NB4 (cell line): ENCODE measurements at regions not wholly inside any gene's neighbourhood (a gene's known extent, or its start where the extent isn't known, plus 50 kb on each side); places are given as distances from the start of the nearest gene placed in this dataset.

ENCODE experiments used
- MAX ChIP-seq: IDR thresholded peaks from 2 replicates; pipeline ENCODE4 v1.6.1; 2011; ENCODE audit warnings: low read depth, low read length
- MYC ChIP-seq: IDR thresholded peaks from 2 replicates; pipeline ENCODE4 v1.6.1; 2011; ENCODE audit warnings: low read depth, low read length
- POLR2A ChIP-seq: IDR thresholded peaks from 2 replicates; pipeline ENCODE4 v1.6.1; 2011; ENCODE audit warnings: mild to moderate bottlenecking; ENCODE audit not compliant: insufficient read length; ENCODE audit errors: extremely low read depth
- TF ChIP-seq, protein P1 (sequence below): IDR thresholded peaks from one replicate; pipeline ENCODE4 v1.5.1; 2012; ENCODE audit warnings: low read depth, low read length

GRCh38 chr3:166481340-166481739 is 644.1 kb upstream of the BCHE start:
- TF ChIP-seq, protein P1, sequence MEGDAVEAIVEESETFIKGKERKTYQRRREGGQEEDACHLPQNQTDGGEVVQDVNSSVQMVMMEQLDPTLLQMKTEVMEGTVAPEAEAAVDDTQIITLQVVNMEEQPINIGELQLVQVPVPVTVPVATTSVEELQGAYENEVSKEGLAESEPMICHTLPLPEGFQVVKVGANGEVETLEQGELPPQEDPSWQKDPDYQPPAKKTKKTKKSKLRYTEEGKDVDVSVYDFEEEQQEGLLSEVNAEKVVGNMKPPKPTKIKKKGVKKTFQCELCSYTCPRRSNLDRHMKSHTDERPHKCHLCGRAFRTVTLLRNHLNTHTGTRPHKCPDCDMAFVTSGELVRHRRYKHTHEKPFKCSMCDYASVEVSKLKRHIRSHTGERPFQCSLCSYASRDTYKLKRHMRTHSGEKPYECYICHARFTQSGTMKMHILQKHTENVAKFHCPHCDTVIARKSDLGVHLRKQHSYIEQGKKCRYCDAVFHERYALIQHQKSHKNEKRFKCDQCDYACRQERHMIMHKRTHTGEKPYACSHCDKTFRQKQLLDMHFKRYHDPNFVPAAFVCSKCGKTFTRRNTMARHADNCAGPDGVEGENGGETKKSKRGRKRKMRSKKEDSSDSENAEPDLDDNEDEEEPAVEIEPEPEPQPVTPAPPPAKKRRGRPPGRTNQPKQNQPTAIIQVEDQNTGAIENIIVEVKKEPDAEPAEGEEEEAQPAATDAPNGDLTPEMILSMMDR: no peak
- TF ChIP-seq MAX (no peak), POLR2A (no peak), MYC (no peak)
